ENCODE measurements at regions not wholly inside any gene's neighbourhood (a gene's known extent, or its start where the extent isn't known, plus 50 kb on each side); places are given as distances from the start of the nearest gene placed in this dataset.

- DNase-seq (ENCODE audit: low read depth), result no peak
These were observed 147.2 kb upstream of the DPYD start for GRCh38 chr1:98068016-98068415.

- no peak for DNase-seq (ENCODE audit: low read depth)
These were observed 146.1 kb upstream of the DPYD start for GRCh38 chr1:98066911-98067310.

- DNase-seq (ENCODE audit: low read depth), result no peak
These were observed 138.8 kb upstream of the DPYD start for GRCh38 chr1:98059620-98060019.

DNA sequence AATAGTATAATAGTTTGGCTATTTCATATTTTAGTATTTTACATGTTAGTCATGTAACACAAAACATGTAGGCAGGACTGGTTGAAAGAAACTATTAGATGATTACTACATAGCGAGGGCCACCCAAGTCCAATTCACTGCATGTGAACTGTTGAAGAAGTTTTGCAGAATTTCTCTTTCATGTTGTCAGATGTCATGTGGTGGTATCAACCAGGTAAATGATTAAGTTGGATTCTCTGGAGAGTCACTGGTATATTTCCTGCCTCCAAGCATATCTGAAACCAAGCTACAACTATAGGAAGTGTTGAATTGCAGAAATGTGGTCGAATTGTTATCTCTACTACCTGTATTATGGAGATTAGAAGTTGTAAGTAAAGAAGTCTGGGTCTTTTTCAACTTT, 137.8 kb upstream of the DPYD start:
- DNase-seq (ENCODE audit: low read depth), result no peak

- no peak for DNase-seq (ENCODE audit: low read depth)
These were observed 136.5 kb upstream of the DPYD start for GRCh38 chr1:98057236-98057910.

DNA sequence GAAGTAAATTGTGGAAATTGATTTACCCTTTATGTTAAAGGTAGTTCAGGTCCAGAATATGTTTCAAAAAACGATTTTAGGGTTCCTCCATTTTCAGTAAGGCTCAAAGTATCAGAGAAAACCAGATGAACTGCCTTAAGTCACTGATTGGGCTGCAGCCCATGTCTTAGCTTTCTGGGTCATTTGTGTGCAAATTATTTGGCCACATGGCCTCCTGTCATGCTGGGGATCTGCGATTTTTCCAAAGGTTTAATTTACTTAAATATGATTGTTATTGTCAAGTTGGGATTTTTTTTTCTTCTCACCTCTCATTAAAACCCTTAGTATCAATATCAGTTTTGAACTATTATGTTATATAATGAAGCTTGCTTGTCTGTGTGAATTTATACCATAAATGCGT, 135.9 kb upstream of the DPYD start:
- no peak for DNase-seq (ENCODE audit: low read depth)

DNA sequence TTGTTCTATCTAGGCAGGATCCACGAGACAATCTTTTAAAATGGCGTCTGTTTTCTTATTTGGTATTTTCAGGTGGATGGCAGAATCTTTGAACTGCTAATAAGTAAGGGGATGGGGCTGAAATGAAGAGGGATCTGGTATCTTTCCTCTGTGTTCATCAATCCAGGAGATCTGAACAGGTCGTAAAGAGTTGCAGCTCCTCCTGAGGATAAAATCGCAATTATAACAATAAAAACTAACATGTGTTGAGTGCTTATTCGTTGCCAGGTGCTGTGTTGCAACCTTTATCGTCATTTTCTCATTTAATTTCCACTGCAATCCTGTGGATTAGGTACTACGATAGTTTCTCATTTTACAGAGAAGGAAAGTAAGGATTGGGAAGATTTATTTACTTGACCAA, 134.6 kb upstream of the DPYD start:
- DNase-seq (ENCODE audit: low read depth), result no peak

DNA sequence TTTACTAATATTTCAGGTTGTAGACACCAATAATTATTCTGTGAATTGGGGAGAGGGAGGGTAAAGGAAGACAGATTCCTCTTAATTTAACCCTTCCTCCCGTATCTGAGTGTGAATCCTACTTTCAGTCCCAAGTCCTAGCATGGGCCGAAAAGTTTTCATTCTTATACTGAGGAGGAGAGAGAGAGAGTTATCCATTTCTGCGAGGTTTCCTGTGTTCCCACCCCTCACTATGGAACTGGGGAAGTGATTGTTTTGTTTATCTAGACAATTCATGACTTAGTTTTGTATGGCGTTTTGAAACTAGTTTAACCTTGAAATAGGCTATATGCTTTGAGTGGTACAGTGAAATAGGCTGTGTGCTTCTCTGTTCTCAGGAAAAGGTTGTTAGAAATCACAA, 134.0 kb upstream of the DPYD start:
- DNase-seq (ENCODE audit: low read depth), result no peak

GRCh38 chr1:98054367-98054701, 133.5 kb upstream of the DPYD start:
- DNase-seq (ENCODE audit: low read depth), result no peak

DNA sequence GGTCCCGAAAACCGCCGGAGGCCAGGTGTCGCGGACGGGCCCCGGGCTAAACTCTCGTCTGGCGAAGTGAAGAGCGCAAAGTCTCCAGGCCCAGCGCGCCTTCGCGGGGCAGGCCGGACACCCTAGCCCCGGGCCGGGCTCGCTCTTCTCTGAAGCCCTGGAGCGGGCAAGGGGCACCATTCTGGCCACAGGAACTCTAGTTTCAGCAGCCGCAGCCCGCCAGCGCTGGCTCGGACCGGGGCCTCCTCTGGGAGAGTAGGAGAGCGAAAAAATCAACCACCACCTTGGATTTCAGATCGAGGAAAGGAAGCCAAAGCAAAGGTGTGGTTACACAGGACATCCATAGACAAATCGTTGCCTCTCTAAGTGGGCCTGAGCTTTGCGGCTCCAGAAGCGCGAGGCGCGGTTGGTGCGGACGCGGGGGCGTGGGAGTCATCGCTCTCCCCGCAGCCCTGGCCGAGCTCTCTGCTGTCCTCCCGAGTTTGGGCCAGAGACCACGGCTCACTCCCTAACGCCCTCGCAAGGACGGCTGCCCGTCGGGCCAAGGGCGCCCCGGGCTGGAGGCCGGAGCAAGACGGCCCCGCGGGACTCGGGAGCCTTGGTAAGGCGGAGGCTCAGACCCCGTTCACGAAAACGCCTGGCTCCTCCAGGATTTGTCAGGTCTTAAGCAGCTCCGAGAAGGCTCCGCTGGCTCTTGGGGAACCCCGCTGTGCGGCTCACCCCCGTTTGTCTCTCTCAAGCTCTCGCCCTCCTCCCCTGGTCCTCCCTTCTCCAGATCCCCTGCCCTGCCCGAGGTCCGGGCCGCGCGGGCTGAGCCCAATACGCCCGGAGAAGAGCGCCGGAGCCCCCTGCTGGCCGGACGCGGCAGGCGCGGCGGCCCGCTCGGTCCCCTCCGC, 132.9 kb upstream of the DPYD start:
- DNase-seq (ENCODE audit: low read depth), result no peak

- no peak for DNase-seq (ENCODE audit: low read depth)
These were observed 130.3 kb upstream of the DPYD start for GRCh38 chr1:98051065-98051675.

DNA sequence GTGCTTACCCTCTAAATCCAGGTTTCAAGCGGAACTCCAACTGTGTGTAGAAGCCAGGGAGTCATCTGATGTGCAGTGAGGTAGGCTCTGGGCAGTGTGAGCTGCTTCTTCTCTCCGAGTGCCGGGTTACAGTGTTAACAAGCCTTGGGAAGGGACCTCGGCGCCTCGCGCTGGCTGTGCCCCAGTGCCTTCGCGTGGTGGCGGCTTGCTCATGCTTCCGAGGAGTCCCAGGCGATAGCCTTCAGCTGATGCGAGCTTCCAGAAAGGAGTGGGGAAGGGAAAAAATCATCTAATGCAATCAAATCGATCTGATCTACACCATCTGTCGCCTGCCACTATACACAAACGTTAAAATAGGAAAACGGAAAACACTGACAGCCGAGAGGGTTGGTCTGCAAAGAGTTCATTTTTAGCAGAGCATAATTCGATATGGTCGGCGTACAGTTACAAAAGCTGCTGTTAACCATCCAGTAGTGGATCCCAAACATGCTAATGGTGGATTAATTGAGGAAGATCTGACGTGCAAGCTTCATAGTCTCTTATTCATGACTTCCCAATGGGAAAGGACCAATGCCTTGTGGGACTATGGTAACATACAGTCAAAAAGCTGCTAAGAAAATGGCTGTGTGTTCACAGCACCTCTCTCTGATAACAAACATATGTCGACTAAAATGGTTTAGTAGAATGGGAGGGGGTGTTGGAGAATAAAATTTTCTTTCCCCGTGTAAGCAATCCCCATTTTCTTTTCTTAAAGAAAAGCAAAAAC, 128.7 kb upstream of the DPYD start:
- no peak for DNase-seq (ENCODE audit: low read depth)

DNA sequence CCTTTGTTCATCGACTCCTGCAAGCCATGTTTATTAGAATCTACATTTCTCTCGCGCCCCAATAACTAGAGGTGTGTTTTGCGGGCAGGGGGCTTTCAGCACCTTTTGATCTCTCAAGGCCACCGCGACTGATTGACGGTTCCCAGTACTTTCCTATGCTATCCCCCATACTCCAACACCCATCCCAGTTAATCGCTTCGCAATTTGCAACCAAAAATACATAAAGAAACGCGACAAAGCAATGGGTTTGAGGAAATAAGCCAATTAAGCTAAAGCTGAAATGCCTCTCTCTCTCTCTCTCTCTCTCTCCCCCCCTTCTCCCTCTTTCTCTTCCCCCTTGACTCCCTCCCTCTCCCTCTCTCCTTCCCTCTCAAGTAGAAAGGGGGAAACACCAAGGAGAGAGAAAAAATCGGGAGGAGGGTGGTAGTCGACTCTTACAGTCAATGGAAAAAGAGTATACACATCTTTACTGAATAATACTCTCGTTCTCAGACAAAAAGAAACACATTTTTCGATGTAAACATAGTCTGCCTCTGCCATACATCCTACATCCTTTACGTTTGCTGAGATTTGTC, 128.0 kb upstream of the DPYD start:
- DNase-seq (ENCODE audit: low read depth), result no peak

GRCh38 chr1:98048244-98048643, 127.4 kb upstream of the DPYD start:
- peak; percentile 41 for DNase-seq (ENCODE audit: low read depth)

- no peak for DNase-seq (ENCODE audit: low read depth)
These were observed 126.3 kb upstream of the DPYD start for GRCh38 chr1:98047171-98047570.

DNA sequence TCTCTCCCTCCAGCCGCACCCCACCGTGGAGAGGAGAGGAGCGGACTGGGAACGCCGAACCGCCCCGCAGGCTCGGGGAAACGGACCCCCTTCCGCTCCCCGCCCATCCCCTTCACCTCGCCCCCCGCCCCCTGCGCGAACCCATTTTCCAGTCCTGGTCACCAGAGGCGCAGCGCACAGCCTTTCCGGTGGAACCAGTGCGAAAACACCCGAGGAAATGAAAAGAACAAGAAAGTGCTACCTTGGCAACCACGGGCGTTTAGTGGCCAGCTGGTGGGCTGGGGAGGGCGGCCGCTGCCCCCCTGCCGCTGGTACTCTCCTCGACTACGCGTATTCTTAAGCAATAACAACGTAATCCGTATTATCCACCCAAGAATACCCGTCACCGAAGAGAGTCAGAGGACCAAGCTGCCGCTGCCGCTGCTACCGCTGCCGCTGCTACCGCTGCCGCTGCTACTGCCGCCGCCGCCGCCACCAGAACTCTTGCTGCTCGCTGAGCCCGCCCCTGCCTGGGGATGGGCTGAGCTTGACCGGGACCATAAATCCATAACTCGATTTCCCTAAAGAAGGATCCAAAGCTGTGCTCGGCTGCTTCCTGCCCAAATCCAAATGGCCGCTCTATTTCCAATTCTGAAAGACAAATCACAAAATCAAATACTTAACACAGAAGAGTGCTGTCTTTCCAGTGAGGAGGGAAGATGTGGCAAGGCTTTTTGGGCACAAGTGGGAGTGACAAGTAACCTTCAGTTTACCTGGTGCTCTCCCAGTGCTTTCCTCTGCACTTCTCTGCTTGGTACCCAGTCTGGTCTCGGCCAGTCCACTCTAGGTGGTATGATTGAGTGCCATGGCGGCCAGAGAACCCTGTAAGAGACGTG, 125.2 kb upstream of the DPYD start:
- DNase-seq (ENCODE audit: low read depth), result no peak

DNA sequence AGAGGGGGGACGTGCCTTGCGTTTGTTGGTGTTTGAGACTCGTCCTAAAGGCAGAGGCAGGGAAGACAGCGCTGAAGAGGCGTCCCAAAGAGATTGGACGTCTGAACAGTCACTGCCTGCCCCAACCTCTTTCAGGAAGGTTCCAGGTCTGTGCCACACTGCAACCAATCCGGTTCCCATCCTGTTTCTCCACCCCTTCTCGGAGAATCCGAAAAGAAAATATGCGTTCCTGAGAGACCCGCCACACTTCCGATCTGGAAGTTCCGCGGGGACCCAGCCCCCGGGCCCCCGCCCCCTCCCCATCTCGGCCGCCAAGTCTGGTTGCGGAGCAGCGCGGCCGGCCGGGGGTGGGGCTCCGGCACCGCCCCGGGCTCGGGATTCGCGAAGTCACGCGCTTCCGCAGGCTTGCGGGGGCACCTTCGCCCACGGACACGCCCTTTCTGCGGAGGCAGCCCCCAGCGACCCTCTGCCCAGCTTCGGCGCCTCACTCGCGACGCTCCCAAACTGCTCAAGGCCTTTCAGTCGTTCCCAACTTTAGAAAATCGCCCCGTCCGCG, 124.5 kb upstream of the DPYD start:
- DNase-seq (ENCODE audit: low read depth), result no peak

- no peak for DNase-seq (ENCODE audit: low read depth)
These were observed 123.9 kb upstream of the DPYD start for GRCh38 chr1:98044766-98045165.

- no peak for DNase-seq (ENCODE audit: low read depth)
These were observed 123.3 kb upstream of the DPYD start for GRCh38 chr1:98044071-98044697.

- DNase-seq (ENCODE audit: low read depth), result no peak
These were observed 114.8 kb upstream of the DPYD start for GRCh38 chr1:98035602-98036002.

Measured in forelimb muscle (tissue), 1 donor.